NT2/D1 (cell line): ENCODE measurements at regions not wholly inside any gene's neighbourhood (a gene's known extent, or its start where the extent isn't known, plus 50 kb on each side); places are given as distances from the start of the nearest gene placed in this dataset.

Source experiments
- SUZ12 ChIP-seq: IDR thresholded peaks from 2 replicates; pipeline ENCODE4 v1.6.1; 2011; ENCODE audit not compliant: insufficient read length, insufficient read depth; ENCODE audit errors: extremely low read depth
- ZNF274 ChIP-seq: IDR thresholded peaks from 2 replicates; pipeline ENCODE4 v1.6.1; 2011; ENCODE audit warnings: mild to moderate bottlenecking, low read depth, low read length

DNA sequence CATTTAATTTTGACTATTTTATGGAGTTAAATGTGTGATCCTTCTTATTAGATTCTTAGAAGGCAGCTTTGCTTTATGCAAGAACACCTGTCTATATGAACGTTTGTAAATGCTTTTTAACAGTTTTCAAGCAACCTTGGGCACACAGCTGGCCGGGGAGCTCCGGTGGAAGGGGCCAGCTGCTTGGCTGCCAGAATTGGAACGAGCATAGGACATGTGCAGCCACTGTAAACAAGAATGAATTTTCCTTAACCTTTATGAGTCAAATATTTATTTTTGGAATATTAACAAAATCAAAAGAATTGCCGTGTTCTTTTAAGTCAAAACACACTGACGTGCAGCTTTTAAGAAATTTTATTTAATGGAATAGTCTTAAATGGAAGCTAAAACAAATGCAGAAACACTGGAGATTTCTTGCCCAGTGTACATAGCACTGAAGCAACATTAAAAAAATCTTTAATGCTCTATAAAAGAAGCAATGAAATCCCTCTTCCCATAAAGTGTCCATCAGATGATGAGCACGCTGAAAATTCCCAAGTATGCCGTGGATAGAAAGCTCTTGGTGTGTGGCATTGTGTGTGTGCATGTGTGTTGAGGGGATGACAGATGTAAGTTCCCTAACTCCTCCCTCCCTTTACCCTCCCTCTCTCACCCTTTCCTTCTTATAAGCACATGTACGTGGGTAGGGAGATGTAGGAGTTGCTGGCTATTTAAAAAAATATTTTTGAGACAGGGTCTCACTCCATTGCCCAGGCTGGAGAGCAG lies 208.9 kb upstream of the EXOC2 start:
- no peak for TF ChIP-seq SUZ12
- no peak for TF ChIP-seq ZNF274
